ENCODE measurements at regions not wholly inside any gene's neighbourhood (a gene's known extent, or its start where the extent isn't known, plus 50 kb on each side); places are given as distances from the start of the nearest gene placed in this dataset.
"Not testable (repeated sequence)": the region's sequence is repeated elsewhere in the genome, so short reads cannot be mapped to it uniquely, and the experiment has no call there.

DNA sequence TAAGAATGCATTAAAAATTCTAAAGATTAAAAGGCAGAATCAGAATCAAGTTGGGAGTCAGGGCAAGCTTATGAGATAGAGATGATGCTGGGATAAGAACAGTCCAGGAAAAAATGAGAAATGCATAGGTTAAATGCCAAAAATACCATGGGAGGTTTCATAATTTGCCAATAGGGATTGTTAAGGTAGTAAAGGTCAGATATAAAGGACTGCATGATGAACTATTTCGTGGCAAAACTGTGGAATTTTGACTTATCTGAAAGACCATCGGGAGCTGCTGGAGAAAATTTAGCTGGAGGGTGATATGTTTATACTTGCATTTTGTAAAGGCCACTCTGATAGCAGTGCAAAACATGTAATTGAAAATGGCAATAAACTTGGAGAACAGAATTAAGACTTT is 1872.8 kb upstream of the ACO1 start:
- no peak for DNase-seq

GRCh38 chr9:30519166-30519565 is 1865.3 kb upstream of the ACO1 start:
- no peak for DNase-seq

- DNase-seq: no peak
Observed at GRCh38 chr9:30519756-30520155, 1864.7 kb upstream of the ACO1 start.

DNA sequence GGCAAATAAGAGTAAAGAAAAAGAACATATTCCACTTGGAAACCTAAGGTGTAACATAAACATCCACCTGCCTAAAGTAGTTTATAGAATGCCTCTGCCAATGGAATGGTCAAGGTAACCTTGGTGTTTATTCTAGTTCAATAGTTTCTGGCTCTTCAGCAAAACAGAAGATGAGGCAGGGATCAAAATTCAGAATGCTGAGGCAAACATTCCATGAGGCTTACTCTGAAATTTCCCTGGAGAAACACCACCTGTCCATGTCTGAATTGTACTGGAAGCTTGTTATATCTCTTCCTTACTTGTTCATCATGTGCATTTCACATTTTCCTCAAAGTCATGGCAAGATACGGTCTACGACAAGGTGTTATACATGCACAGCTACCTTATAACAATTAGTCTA is 1862.4 kb upstream of the ACO1 start:
- no peak for DNase-seq

- DNase-seq: no peak
Observed at GRCh38 chr9:30522486-30522885, 1862.0 kb upstream of the ACO1 start.

DNA sequence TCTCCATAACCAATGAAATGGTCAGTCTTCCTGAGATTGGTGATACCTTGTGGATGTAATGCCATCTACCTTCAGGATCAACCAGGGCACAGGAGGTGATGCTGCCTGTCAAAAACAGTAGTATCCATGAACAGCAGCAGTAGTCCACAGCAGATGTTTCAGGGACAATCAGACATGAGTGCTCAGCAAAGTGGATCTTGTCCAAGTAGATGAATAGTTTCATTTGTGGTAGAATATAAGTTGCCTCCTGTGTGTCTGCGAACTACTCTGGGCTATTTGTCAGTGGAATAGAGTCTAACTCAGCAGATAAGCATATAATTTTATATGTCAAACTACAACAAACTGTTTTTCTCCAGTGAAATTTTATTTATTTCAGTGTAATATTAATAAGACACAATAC is 1860.1 kb upstream of the ACO1 start:
- no peak for DNase-seq

DNA sequence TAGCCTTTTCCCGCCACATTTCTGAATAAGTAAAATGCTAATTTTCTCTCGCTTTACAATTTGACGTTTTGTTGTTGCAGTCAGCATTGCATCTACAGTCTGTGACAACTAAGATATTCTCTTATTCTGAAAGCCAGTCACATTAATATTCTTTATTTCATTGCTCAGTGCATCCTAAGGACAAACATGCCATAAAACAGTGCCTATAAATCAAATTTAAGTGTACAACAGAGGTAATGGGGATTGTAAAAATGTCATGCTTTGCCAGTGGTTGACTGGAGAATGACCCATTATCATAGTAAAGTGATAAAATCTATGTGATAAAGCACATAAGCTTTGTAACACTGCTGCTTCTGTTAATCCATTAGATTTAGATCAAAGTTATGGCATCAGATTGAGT is 1850.0 kb upstream of the ACO1 start:
- no peak for DNase-seq

- DNase-seq: no peak
Observed at GRCh38 chr9:30534896-30535295, 1849.5 kb upstream of the ACO1 start.

DNA sequence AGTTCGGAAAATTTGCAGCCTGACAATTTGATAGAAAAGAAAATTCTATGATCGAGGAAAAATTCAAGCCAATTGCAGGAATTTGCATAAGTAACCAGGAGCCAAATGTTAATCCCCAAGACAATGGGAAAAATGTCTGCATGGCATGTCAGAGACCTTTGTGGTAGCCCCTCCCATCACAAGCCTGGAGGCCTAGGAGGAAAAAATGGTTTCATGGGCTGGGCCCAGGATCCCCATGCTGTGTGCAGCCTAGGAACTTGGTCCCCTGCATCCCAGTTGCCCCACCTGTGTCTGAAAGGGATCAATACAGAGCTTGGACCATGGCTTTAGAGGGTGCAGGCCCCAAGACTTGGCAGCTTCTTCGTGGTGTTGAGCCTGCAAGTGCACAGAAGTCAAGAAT is 1847.9 kb upstream of the ACO1 start:
- no peak for DNase-seq

DNA sequence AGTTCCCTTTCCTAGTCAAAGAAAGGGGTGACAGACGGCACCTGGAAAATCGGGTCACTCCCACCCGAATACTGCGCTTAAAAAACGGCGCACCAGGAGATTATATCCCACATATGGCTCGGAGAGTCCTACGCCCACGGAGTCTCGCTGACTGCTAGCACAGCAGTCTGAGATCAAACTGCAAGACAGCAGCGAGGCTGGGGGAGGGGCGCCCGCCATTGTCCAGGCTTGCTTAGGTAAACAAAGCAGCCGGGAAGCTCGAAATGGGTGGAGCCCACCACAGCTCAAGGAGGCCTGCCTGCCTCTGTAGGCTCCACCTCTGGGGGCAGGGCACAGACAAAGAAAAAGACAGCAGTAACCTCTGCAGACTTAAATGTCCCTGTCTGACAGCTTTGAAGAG is 1844.7 kb upstream of the ACO1 start:
- not testable (repeated sequence) for DNase-seq

DNA sequence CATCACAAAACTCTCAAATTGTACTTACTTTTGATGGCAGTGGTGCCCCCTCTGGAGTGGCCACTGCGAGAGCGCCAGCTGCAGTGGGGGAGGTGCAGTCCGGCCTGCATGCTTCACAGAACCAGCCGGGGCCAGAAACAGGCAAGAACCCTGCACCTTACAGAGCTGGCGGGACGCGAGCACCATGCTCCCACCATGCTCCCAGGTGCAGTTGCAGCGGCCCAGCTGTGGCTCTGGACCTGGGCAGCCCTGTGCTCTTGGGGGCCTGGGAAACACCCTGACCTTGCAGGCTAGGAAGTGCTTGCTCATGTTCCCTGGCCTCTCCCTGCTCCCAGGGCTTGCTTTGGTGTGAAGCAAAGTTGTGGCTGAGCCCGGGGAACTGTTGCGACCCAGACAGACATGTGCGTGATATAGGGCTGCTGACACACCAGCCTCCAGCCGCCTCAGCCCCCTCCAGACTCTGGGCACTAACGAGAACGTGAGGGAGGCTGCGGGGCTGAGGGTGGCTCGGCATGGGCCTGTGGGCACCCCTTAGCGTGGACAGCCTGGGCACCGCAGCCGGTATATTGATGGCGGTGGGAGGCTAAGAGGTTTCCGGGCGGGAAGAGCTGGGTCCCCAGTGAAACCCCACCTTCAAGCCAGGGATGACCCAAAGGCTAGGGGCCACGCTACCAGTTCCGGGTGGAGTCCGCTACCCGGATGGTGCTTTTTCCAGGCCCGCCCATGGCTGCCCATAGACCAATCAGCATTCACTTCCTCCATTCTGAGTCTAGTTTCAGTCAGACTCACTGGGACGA is 1809.9 kb upstream of the ACO1 start:
- DNase-seq: no peak

DNA sequence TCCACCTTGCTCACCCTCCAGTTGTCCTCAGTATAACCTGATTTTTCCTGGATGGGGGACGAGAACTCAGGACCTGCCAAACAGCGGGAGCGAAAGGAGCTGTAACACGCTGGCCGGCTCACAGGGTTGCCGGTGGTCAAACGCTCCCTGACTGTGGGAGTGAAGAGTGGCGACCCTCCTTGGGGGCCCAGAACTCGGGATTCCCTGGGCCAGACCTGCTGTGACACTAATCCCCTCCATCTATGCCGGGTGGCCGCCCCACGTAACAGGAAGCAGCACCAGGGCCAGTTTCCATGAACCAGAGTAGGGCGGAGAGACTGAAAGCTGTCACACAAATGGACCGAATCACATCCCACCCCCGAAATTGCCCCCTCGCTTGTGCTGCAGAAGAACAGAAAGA is 1809.2 kb upstream of the ACO1 start:
- no peak for DNase-seq

DNA sequence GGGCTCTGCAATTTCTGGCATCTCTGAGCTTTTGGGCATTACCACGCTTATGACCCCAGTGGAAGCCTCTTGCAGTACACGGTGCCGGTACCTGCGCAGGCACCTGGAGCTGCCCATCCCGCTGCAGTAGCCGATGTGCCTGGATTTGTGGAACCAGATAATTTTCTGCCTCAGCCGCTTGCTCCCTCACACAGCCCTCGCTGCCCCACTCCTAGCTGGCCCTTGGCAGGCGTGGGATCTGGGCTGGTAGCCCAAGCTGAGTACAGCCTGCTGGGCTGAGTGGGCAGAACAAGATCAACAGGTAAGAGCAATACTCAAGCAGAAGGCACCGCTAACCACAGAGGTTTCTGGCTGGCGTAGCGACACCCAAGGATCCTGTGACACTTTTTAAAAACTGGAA is 1808.8 kb upstream of the ACO1 start:
- no peak for DNase-seq

GRCh38 chr9:30579810-30580209 is 1804.6 kb upstream of the ACO1 start:
- DNase-seq: no peak

DNA sequence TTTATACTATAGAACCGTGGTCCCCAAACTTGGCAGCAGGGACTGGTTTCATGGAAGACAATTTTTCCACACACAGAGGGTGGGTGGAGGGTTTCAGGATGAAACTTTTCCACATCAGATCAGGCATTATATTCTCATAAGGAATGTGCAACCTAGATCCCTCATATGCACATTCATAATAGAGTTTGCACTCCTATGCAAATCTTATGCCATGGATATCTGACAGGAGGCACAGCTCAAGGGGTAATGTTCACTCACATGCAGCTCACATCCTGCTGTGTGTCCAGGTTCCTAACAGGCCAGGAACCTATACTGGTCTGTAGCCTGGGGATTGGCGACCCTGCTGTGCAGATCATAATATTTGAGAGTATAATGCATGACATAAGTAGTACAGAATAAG is 1802.2 kb upstream of the ACO1 start:
- no peak for DNase-seq

GRCh38 chr9:30584559-30584958 is 1799.9 kb upstream of the ACO1 start:
- DNase-seq: no peak

DNA sequence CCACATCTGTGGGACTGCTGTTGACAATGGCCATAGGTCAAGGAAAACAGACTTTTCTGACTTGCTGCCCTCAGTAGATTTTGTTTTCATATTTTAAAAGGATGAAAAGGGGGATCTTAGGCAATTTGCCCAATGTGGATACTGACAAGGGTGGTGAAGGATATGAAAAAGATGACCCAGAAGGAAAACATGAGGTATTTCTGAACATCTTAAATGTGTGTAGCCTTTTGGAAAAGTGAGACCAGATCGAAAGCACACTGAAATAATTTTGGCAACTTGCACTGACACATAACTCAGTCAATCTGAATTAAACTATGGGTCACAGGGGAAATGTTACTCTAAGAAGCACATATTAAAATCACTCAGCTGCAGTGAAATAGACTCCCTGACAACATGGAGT is 1793.0 kb upstream of the ACO1 start:
- DNase-seq: no peak

DNA sequence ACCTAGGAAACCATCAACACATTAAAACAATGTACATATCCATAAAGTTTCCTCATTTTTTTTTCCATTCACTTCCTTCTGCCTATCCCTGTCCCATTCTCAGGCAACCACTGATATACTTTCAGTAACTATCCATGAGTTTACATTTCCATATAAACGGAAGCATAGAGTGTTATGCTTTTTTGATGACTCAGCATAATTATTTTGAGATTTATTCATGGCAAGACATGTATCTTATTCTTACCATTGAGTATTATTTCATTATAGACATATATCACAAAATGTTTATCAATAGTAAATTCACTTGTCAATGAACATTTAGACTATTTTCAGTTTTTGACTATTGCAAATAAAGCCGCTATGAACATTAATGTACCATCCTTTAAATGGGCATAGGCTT is 1786.8 kb upstream of the ACO1 start:
- no peak for DNase-seq

DNA sequence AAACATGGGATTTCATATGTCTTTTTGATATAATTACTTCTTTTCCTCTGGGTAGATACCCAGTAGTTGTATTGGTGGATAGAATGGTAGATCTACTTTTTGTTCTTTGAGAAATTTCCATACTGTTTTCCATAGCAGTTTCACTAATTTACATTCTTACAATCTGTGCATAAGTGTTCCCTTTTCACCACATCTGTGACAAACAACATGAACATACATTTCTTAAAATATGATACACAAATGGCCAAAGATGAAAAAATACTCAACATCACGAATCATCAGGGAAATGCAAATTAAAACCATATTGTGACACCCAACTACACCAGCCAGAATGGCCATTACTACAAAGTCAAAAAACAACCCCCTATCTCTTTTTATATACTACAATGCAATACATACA is 1778.5 kb upstream of the ACO1 start:
- no peak for DNase-seq

GRCh38 chr9:30609713-30610112 is 1774.7 kb upstream of the ACO1 start:
- DNase-seq: no peak

- DNase-seq: not testable (repeated sequence)
Observed at GRCh38 chr9:30616782-30617181, 1767.7 kb upstream of the ACO1 start.

- no peak for DNase-seq
Observed at GRCh38 chr9:30622561-30622960, 1761.9 kb upstream of the ACO1 start.

GRCh38 chr9:30628915-30629567 is 1755.4 kb upstream of the ACO1 start:
- no peak for DNase-seq

- DNase-seq: no peak
Observed at GRCh38 chr9:30630459-30630858, 1754.0 kb upstream of the ACO1 start.

GRCh38 chr9:30646639-30647038 is 1737.8 kb upstream of the ACO1 start:
- not testable (repeated sequence) for DNase-seq
